H1 (cell line): ENCODE measurements at regions not wholly inside any gene's neighbourhood (a gene's known extent, or its start where the extent isn't known, plus 50 kb on each side); places are given as distances from the start of the nearest gene placed in this dataset.

Experiments
- CTCF ChIA-PET: fragments of 300-600 bp; sonication (Branson Sonifier 250); formaldehyde crosslinking; loops from one replicate; lab custom pipeline; 2021; ENCODE audit not compliant: partially characterized antibody; lab: Charles Lee
- POLR2A ChIA-PET: fragments of 300-600 bp; sonication (Branson Sonifier 250); formaldehyde crosslinking; loops from one replicate; lab custom pipeline; 2021; ENCODE audit warnings: inconsistent platforms; ENCODE audit not compliant: partially characterized antibody; lab: Charles Lee
- DNase-seq, 2 experiments: peaks; one replicate each; pipeline versions ENCODE4 v3.0.0 to v3.0.0-alpha.2; 2010 to 2022; ENCODE audit warnings: low spot score in 2 of 2, low read depth in 1 of 2, mixed read lengths in 1 of 2
- FAIRE-seq: peaks from 2 replicates; lab custom pipeline; 2011; peaks lifted over from hg19 to GRCh38; lab: Jason Lieb, UNC
- H2AFZ ChIP-seq: 2 replicates; pipeline ENCODE4 v1.8.1; 2012; ENCODE audit warnings: low read length, inconsistent platforms
- H2AK5ac ChIP-seq: 2 replicates; pipeline ENCODE4 v1.6.1; 2013; ENCODE audit warnings: low read depth, low read length
- H2BK120ac ChIP-seq: replicated peaks from 2 replicates; pipeline ENCODE3; 2013; ENCODE audit warnings: low read depth, low read length, inconsistent platforms
- H2BK12ac ChIP-seq: 2 replicates; pipeline ENCODE4 v1.6.1; 2013; ENCODE audit warnings: low read depth, low read length
- H2BK15ac ChIP-seq: 2 replicates; pipeline ENCODE4 v1.6.1; 2013; ENCODE audit warnings: low read length
- H2BK20ac ChIP-seq: 2 replicates; pipeline ENCODE4 v1.6.1; 2013; ENCODE audit warnings: low read length
- H2BK5ac ChIP-seq: 2 replicates; pipeline ENCODE4 v1.6.1; 2013; ENCODE audit warnings: low read depth, low read length
- H3K14ac ChIP-seq: 2 replicates; pipeline ENCODE4 v1.6.1; 2013; ENCODE audit warnings: inconsistent platforms; ENCODE audit not compliant: insufficient read length
- H3K18ac ChIP-seq: 2 replicates; pipeline ENCODE4 v1.6.1; 2013; ENCODE audit warnings: low read length; ENCODE audit errors: extremely low read depth
- H3K23ac ChIP-seq: 2 replicates; pipeline ENCODE4 v1.6.1; 2013; ENCODE audit warnings: inconsistent platforms; ENCODE audit not compliant: insufficient read length
- H3K23me2 ChIP-seq: 2 replicates; pipeline ENCODE4 v1.6.1; 2013; ENCODE audit warnings: low read depth, low read length
- H3K27ac ChIP-seq: 2 replicates; pipeline ENCODE4 v1.6.1; 2011; ENCODE audit warnings: low read depth, low read length, inconsistent platforms
- H3K27me3 ChIP-seq, 4 experiments: replicated peaks in 1 of 4; 1 replicate in 1 of 4; 2 replicates in 3 of 4; pipeline versions ENCODE4 v1.6.1 to v1.8.1; 2011 to 2013; ENCODE audit warnings: low read length in 3 of 4, mild to moderate bottlenecking in 3 of 4, inconsistent platforms in 2 of 4, mixed read lengths in 2 of 4, moderate library complexity in 1 of 4; ENCODE audit not compliant: control insufficient read depth in 3 of 4, insufficient read depth in 3 of 4; ENCODE audit errors: extremely low read depth in 1 of 4
- H3K36me3 ChIP-seq, 4 experiments: 2 replicates each; pipeline versions ENCODE4 v1.6.1 to v1.8.1; 2011 to 2013; ENCODE audit warnings: mild to moderate bottlenecking in 4 of 4, low read length in 3 of 4, moderate library complexity in 2 of 4, control low read depth in 1 of 4, inconsistent platforms in 1 of 4; ENCODE audit not compliant: insufficient read depth in 4 of 4, control insufficient read depth in 2 of 4
- H3K4ac ChIP-seq: replicated peaks from 2 replicates; pipeline ENCODE3; 2013; ENCODE audit warnings: low read length, low read depth, mixed read lengths, inconsistent platforms; ENCODE audit not compliant: insufficient read length
- H3K4me1 ChIP-seq, 4 experiments: replicated peaks in 1 of 4; 1 replicate in 1 of 4; 2 replicates in 3 of 4; pipeline versions ENCODE4 v1.6.1 to v1.8.1; 2011 to 2013; ENCODE audit warnings: low read length in 3 of 4, inconsistent platforms in 2 of 4, mixed read lengths in 1 of 4; ENCODE audit not compliant: insufficient read depth in 4 of 4, control insufficient read depth in 3 of 4
- H3K4me2 ChIP-seq, 2 experiments: 2 replicates each; pipeline versions ENCODE4 v1.6.1 to v1.8.1; 2011 to 2013; ENCODE audit warnings: low read depth in 2 of 2, low read length in 2 of 2, control low read depth in 1 of 2, inconsistent platforms in 1 of 2, mild to moderate bottlenecking in 1 of 2; ENCODE audit not compliant: insufficient read depth in 1 of 2
- H3K4me3 ChIP-seq, 4 experiments: fragments of 200-600, 300-600 bp in 1 of 4; sonication (generic), shearing (Covaris generic), sonication (Bioruptor Twin) in 1 of 4; 2 replicates each; pipeline versions ENCODE4 v1.5.1 to v1.8.1; 2011 to 2016; ENCODE audit warnings: low read length in 4 of 4, low read depth in 3 of 4, control low read depth in 2 of 4, inconsistent platforms in 2 of 4, mild to moderate bottlenecking in 2 of 4, mixed read lengths in 1 of 4, moderate library complexity in 1 of 4; ENCODE audit not compliant: insufficient read depth in 2 of 4; ENCODE audit errors: extremely low read depth in 1 of 4
- H3K56ac ChIP-seq: replicated peaks from 2 replicates; pipeline ENCODE3; 2013; ENCODE audit warnings: low read depth, mild to moderate bottlenecking, mixed read lengths, low read length, inconsistent platforms; ENCODE audit not compliant: insufficient read length
- H3K79me1 ChIP-seq: 2 replicates; pipeline ENCODE4 v1.6.1; 2013; ENCODE audit warnings: low read depth, low read length, control low read depth
- H3K79me2 ChIP-seq, 2 experiments: 2 replicates each; pipeline versions ENCODE4 v1.6.1 to v1.8.1; 2012 to 2013; ENCODE audit warnings: low read length in 2 of 2, mild to moderate bottlenecking in 2 of 2, inconsistent platforms in 1 of 2; ENCODE audit not compliant: insufficient read depth in 2 of 2, control insufficient read depth in 1 of 2
- H3K9ac ChIP-seq, 4 experiments: replicated peaks in 1 of 4; 1 replicate in 1 of 4; 2 replicates in 3 of 4; pipeline versions ENCODE4 v1.6.1 to v1.8.1; 2011 to 2013; ENCODE audit warnings: low read depth in 3 of 4, low read length in 3 of 4, control low read depth in 2 of 4, mild to moderate bottlenecking in 2 of 4, moderate library complexity in 2 of 4, inconsistent platforms in 1 of 4; ENCODE audit errors: extremely low read depth in 1 of 4
- H3K9me3 ChIP-seq, 2 experiments: 2 replicates each; pipeline versions ENCODE4 v1.6.1 to v1.8.1; 2012 to 2013; ENCODE audit warnings: mild to moderate bottlenecking in 2 of 2, moderate library complexity in 2 of 2, control low read depth in 1 of 2, inconsistent platforms in 1 of 2, low read depth in 1 of 2, low read length in 1 of 2, mixed read lengths in 1 of 2; ENCODE audit not compliant: insufficient read depth in 2 of 2
- H4K20me1 ChIP-seq, 2 experiments: replicated peaks in 1 of 2; 2 replicates each; pipeline versions ENCODE3 to v1.8.1; 2011 to 2013; ENCODE audit warnings: inconsistent platforms in 2 of 2, low read length in 2 of 2, mild to moderate bottlenecking in 1 of 2; ENCODE audit not compliant: insufficient read depth in 2 of 2, control insufficient read depth in 1 of 2
- H4K5ac ChIP-seq: 2 replicates; pipeline ENCODE4 v1.6.1; 2013; ENCODE audit warnings: low read length, low read depth, mixed read lengths, inconsistent platforms; ENCODE audit not compliant: insufficient read length
- H4K8ac ChIP-seq: 2 replicates; pipeline ENCODE4 v1.8.0; 2013; ENCODE audit warnings: mild to moderate bottlenecking, moderate library complexity, low read length, inconsistent platforms; ENCODE audit not compliant: insufficient read depth; ENCODE audit errors: extremely low read depth
- H4K91ac ChIP-seq: replicated peaks from 2 replicates; pipeline ENCODE3; 2013; ENCODE audit warnings: low read length, mixed read lengths, inconsistent platforms; ENCODE audit not compliant: insufficient read length
- BRCA1 ChIP-seq: IDR thresholded peaks from 2 replicates; pipeline ENCODE4 v1.6.1; 2012; ENCODE audit warnings: low read depth, low read length, improper control_type of control experiment
- JUND ChIP-seq: IDR thresholded peaks from 2 replicates; pipeline ENCODE4 v1.6.1; 2011; ENCODE audit warnings: mild to moderate bottlenecking, improper control_type of control experiment, low read length
- POLR2AphosphoS5 ChIP-seq: IDR thresholded peaks from 2 replicates; pipeline ENCODE4 v1.6.1; 2011; ENCODE audit warnings: low read depth, low read length
- RNF2 ChIP-seq: fragments of 200-900, 300-1000 bp; sonication (generic); IDR thresholded peaks from 2 replicates; pipeline ENCODE4 v1.7.1; 2016; ENCODE audit warnings: borderline replicate concordance, low read depth, mild to moderate bottlenecking, antibody characterized with exemption, low read length; ENCODE audit not compliant: poor library complexity, severe bottlenecking; ENCODE audit errors: missing control alignments
- SP1 ChIP-seq: IDR thresholded peaks from 2 replicates; pipeline ENCODE4 v1.6.1; 2011; ENCODE audit warnings: low read depth, low read length
- SRF ChIP-seq: IDR thresholded peaks from 2 replicates; pipeline ENCODE4 v1.6.1; 2011; ENCODE audit warnings: mild to moderate bottlenecking, low read depth, low read length, moderate library complexity
- WGBS, 2 experiments: shearing (Covaris generic) in 1 of 2; methylation state at CpG; one replicate each; pipeline versions ENCODE4 v1.1.6 to v1.1.7; 2013 to 2015; ENCODE audit warnings: low lambda C conversion rate in 2 of 2, mixed read lengths in 2 of 2, inconsistent platforms in 1 of 2, low coverage in 1 of 2, missing lambda C conversion rate in 1 of 2; ENCODE audit not compliant: insufficient replicate concordance in 2 of 2, insufficient coverage in 1 of 2, insufficient read length in 1 of 2; ENCODE audit errors: extremely low coverage in 1 of 2, missing lambda C conversion rate in 1 of 2; 5-methylcytosine and 5-hydroxymethylcytosine counted together

DNA sequence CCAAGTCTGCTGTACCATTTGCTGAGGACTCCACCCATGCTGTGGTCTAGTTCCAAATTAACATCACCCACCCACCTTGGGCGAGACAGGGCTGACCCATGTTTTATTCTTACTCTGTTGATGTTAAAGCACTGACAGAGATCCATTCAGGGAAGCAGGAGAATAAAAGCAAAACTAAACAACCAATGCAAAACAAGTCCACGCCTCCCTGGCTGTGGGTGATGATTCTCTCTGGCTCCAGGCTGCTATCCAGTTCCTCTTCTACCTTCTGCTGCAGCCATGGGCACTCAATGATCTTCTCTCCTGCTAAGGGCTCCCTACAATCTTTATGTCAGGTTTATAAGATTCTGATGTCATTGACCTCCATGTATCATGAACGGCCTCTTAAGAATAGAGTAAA lies 786.6 kb upstream of the ID2 start:
- H2AK5ac ChIP-seq, result no peak overlapping the region
- 0 out of 2 replicates have a peak, but pooled peaks cover 2% of the 10 kb centered on the region for H3K79me1 ChIP-seq
- H4K8ac ChIP-seq, result no peak overlapping the region
- POLR2A ChIA-PET, result interaction anchor here (1.3 to 10.2 kb wide), 2 partner anchors 14 to 456 kb away, joined by 3 to 106 read pairs; no protein-coding TSS in a partner anchor
- 0 out of 2 replicates have a peak overlapping the region, but pooled peaks have one; percentile 9 for H3K18ac ChIP-seq
- H3K4me3 ChIP-seq, result no peak overlapping the region
- no peak overlapping the region for H3K27ac ChIP-seq
- H3K27me3 ChIP-seq, result no peaks in the 10 kb centered on the region
- FAIRE-seq, result no peak
- CTCF ChIA-PET, result no interaction called here
- no peak overlapping the region for H3K23ac ChIP-seq
- no peak overlapping the region for H2BK12ac ChIP-seq
- H3K79me2 ChIP-seq, result peaks cover 0 to 8% of the 10 kb centered on the region in 2 experiments; a peak in 1 of 4 replicates
- no peak overlapping the region for H4K91ac ChIP-seq
- WGBS, 2 experiments, result 90% methylated on average over 3 of the region's 3 CpGs; no CpG with 5 or more reads in 1 of the 2 experiments
- no peak overlapping the region for H3K9ac ChIP-seq
- H3K4me1 ChIP-seq, result peaks cover 3 to 16% (median 11%) of the 10 kb centered on the region in 4 experiments; a peak in 6 of 7 replicates
- H2AFZ ChIP-seq, result no peak overlapping the region
- H2BK15ac ChIP-seq, result no peak overlapping the region
- no peak overlapping the region for H2BK20ac ChIP-seq
- no peak overlapping the region for H2BK5ac ChIP-seq
- H3K14ac ChIP-seq, result no peak overlapping the region
- H3K36me3 ChIP-seq, result peaks cover 0 to 11% (median 0%) of the 10 kb centered on the region in 4 experiments; a peak in 2 of 8 replicates
- H3K9me3 ChIP-seq, result peaks cover 0 to 4% of the 10 kb centered on the region in 2 experiments; a peak in 2 of 4 replicates
- no peak overlapping the region for H3K56ac ChIP-seq
- no peak overlapping the region for H3K4ac ChIP-seq
- H3K23me2 ChIP-seq, result no peaks in the 10 kb centered on the region
- no peak overlapping the region for H3K4me2 ChIP-seq
- no peak for DNase-seq
- no peak overlapping the region for H2BK120ac ChIP-seq
- TF ChIP-seq BRCA1 (no peak), JUND (no peak), RNF2 (no peak), SRF (no peak), POLR2AphosphoS5 (peak; percentile 25; the same call in 1 of the 2 replicates), SP1 (no peak)
- no peaks in the 10 kb centered on the region for H4K20me1 ChIP-seq
- H4K5ac ChIP-seq, result no peak overlapping the region
